HG03520 (cell line): ENCODE measurements at regions not wholly inside any gene's neighbourhood (a gene's known extent, or its start where the extent isn't known, plus 50 kb on each side); places are given as distances from the start of the nearest gene placed in this dataset.

Experiments
- ATAC-seq: cut with Tn5 transposase; IDR thresholded peaks from one replicate; pipeline ENCODE4 v1.9.1; 2021; ENCODE audit warnings: mild to moderate bottlenecking, moderate library complexity; ENCODE audit not compliant: unreplicated experiment

GRCh38 chr4:117425636-117426035 lies 340.3 kb upstream of the TRAM1L1 start:
- no peak for ATAC-seq

- no peak for ATAC-seq
These were observed 343.2 kb upstream of the TRAM1L1 start for GRCh38 chr4:117428536-117428935.

GRCh38 chr4:117429061-117429460 lies 343.7 kb upstream of the TRAM1L1 start:
- ATAC-seq, result no peak

GRCh38 chr4:117429506-117429905 lies 344.1 kb upstream of the TRAM1L1 start:
- ATAC-seq, result no peak

GRCh38 chr4:117434424-117434823 lies 349.0 kb upstream of the TRAM1L1 start:
- ATAC-seq, result no peak

GRCh38 chr4:117447925-117448324 lies 362.5 kb upstream of the TRAM1L1 start:
- no peak for ATAC-seq

- no peak for ATAC-seq
These were observed 369.7 kb upstream of the TRAM1L1 start for GRCh38 chr4:117455088-117455487.

- ATAC-seq, result no peak
These were observed 381.0 kb upstream of the TRAM1L1 start for GRCh38 chr4:117466388-117466787.

- ATAC-seq, result no peak
These were observed 382.0 kb upstream of the TRAM1L1 start for GRCh38 chr4:117467404-117467803.

- no peak for ATAC-seq
These were observed 389.6 kb upstream of the TRAM1L1 start for GRCh38 chr4:117474987-117475386.

GRCh38 chr4:117477925-117478324 lies 392.5 kb upstream of the TRAM1L1 start:
- no peak for ATAC-seq

- peak; percentile 44 for ATAC-seq
These were observed 393.3 kb upstream of the TRAM1L1 start for GRCh38 chr4:117478702-117479101.

GRCh38 chr4:117479673-117480072 lies 394.3 kb upstream of the TRAM1L1 start:
- no peak for ATAC-seq

GRCh38 chr4:117481742-117482141 lies 396.4 kb upstream of the TRAM1L1 start:
- no peak for ATAC-seq

- ATAC-seq, result no peak
These were observed 403.3 kb upstream of the TRAM1L1 start for GRCh38 chr4:117488692-117489091.

GRCh38 chr4:117489107-117489506 lies 403.7 kb upstream of the TRAM1L1 start:
- no peak for ATAC-seq

GRCh38 chr4:117491516-117491915 lies 406.1 kb upstream of the TRAM1L1 start:
- ATAC-seq, result no peak

- no peak for ATAC-seq
These were observed 410.4 kb upstream of the TRAM1L1 start for GRCh38 chr4:117495802-117496201.

GRCh38 chr4:117512414-117512813 lies 427.0 kb upstream of the TRAM1L1 start:
- ATAC-seq, result no peak

- ATAC-seq, result no peak
These were observed 429.2 kb upstream of the TRAM1L1 start for GRCh38 chr4:117514391-117515175.

- no peak for ATAC-seq
These were observed 430.5 kb upstream of the TRAM1L1 start for GRCh38 chr4:117515921-117516320.

- no peak for ATAC-seq
These were observed 442.2 kb upstream of the TRAM1L1 start for GRCh38 chr4:117527601-117528000.

- no peak for ATAC-seq
These were observed 444.0 kb upstream of the TRAM1L1 start for GRCh38 chr4:117529401-117529800.
